GM12874 (cell line): ENCODE measurements at regions not wholly inside any gene's neighbourhood (a gene's known extent, or its start where the extent isn't known, plus 50 kb on each side); places are given as distances from the start of the nearest gene placed in this dataset.

Experiments
- CTCF ChIP-seq: IDR thresholded peaks from 2 replicates; pipeline ENCODE4 v1.5.1; 2011; ENCODE audit warnings: low read depth, mild to moderate bottlenecking, control low read depth, low read length, moderate library complexity; ENCODE audit not compliant: insufficient read depth

GRCh38 chr16:55179852-55180585, 144.0 kb upstream of the IRX6 start:
- TF ChIP-seq CTCF = no peak

- TF ChIP-seq CTCF = no peak
Observed at GRCh38 chr16:55184052-55184451, 140.0 kb upstream of the IRX6 start.

- TF ChIP-seq CTCF = no peak
Observed at GRCh38 chr16:55184619-55185018, 139.4 kb upstream of the IRX6 start.

- TF ChIP-seq CTCF = no peak
Observed at GRCh38 chr16:55189224-55189623, 134.8 kb upstream of the IRX6 start.

- no peak for TF ChIP-seq CTCF
Observed at GRCh38 chr16:55189682-55190636, 134.0 kb upstream of the IRX6 start.

- TF ChIP-seq CTCF = no peak
Observed at GRCh38 chr16:55192734-55193133, 131.3 kb upstream of the IRX6 start.

- TF ChIP-seq CTCF = no peak
Observed at GRCh38 chr16:55203570-55203969, 120.4 kb upstream of the IRX6 start.
